ENCODE measurements at regions not wholly inside any gene's neighbourhood (a gene's known extent, or its start where the extent isn't known, plus 50 kb on each side); places are given as distances from the start of the nearest gene placed in this dataset.

GRCh38 chr1:170296642-170297041 lies 150.9 kb downstream of the NTMT2 start:
- Histone ChIP-seq H3K9me3 (ENCODE audit: low read length) (no peaks in the 10 kb centered on the region), H3K36me3 (ENCODE audit: insufficient read depth, low read length) (no peaks in the 10 kb centered on the region), H2AFZ (ENCODE audit: low read length) (no peak overlapping the region), H3K27ac (ENCODE audit: low read depth, low read length, poor library complexity, severe bottlenecking) (no peak overlapping the region), H3K4me1 (ENCODE audit: insufficient read depth, low read length, poor library complexity, severe bottlenecking) (no peaks in the 10 kb centered on the region), H3K4me2 (ENCODE audit: low read length) (no peak overlapping the region), H3K9me2 (ENCODE audit: insufficient read depth, low read length) (no peaks in the 10 kb centered on the region), H3K4me3 (ENCODE audit: low read depth, low read length, poor library complexity, severe bottlenecking) (no peak overlapping the region), H3K79me2 (ENCODE audit: insufficient read depth, low read depth, low read length) (no peaks in the 10 kb centered on the region), H4K20me1 (ENCODE audit: insufficient read depth, low read length) (no peaks in the 10 kb centered on the region)
- no peak for DNase-seq (ENCODE audit: low spot score)
- ChIA-PET POLR2A (no interaction called here), CTCF (ENCODE audit: unreplicated experiment) (no interaction called here)
- intact Hi-C loops (cut with micrococcal nuclease; ENCODE audit: unreplicated experiment), result no loop called here
- TF ChIP-seq EZH2phosphoT487 (IDR thresholded peaks at IDR 0.05; ENCODE audit: borderline replicate concordance, low read depth, low read length) (no peak), CTCF (conservative IDR thresholded peaks at IDR 0.05; ENCODE audit: low read length) (no peak)
- BruUV-seq (replicated peaks), result no TSS peak

GRCh38 chr1:170301596-170301995 lies 155.8 kb downstream of the NTMT2 start:
- no peak for DNase-seq (ENCODE audit: low spot score)
- Histone ChIP-seq H3K4me3 (ENCODE audit: low read depth, low read length, poor library complexity, severe bottlenecking) (no peak overlapping the region), H4K20me1 (ENCODE audit: insufficient read depth, low read length) (no peaks in the 10 kb centered on the region), H3K9me2 (ENCODE audit: insufficient read depth, low read length) (no peaks in the 10 kb centered on the region), H3K27ac (ENCODE audit: low read depth, low read length, poor library complexity, severe bottlenecking) (no peak overlapping the region), H3K36me3 (ENCODE audit: insufficient read depth, low read length) (no peaks in the 10 kb centered on the region), H3K9me3 (ENCODE audit: low read length) (no peaks in the 10 kb centered on the region), H3K79me2 (ENCODE audit: insufficient read depth, low read depth, low read length) (no peaks in the 10 kb centered on the region), H2AFZ (ENCODE audit: low read length) (no peak overlapping the region), H3K4me1 (ENCODE audit: insufficient read depth, low read length, poor library complexity, severe bottlenecking) (no peaks in the 10 kb centered on the region), H3K4me2 (ENCODE audit: low read length) (no peak overlapping the region)
- TF ChIP-seq EZH2phosphoT487 (IDR thresholded peaks at IDR 0.05; ENCODE audit: borderline replicate concordance, low read depth, low read length), result no peak
- TF ChIP-seq CTCF (conservative IDR thresholded peaks at IDR 0.05; ENCODE audit: low read length), result no peak
- ChIA-PET POLR2A (no interaction called here), CTCF (ENCODE audit: unreplicated experiment) (no interaction called here)
- BruUV-seq (replicated peaks), result no TSS peak
- intact Hi-C loops (cut with micrococcal nuclease; ENCODE audit: unreplicated experiment), result no loop called here

- no peaks in the 10 kb centered on the region for H3K9me2 ChIP-seq (ENCODE audit: insufficient read depth, low read length)
- no peaks in the 10 kb centered on the region for H3K36me3 ChIP-seq (ENCODE audit: insufficient read depth, low read length)
- H4K20me1 ChIP-seq (ENCODE audit: insufficient read depth, low read length), result no peaks in the 10 kb centered on the region
- ChIA-PET CTCF (ENCODE audit: unreplicated experiment) (no interaction called here), POLR2A (no interaction called here)
- H3K27ac ChIP-seq (ENCODE audit: low read depth, low read length, poor library complexity, severe bottlenecking), result no peak overlapping the region
- no peaks in the 10 kb centered on the region for H3K4me1 ChIP-seq (ENCODE audit: insufficient read depth, low read length, poor library complexity, severe bottlenecking)
- no peak overlapping the region for H2AFZ ChIP-seq (ENCODE audit: low read length)
- no peak overlapping the region for H3K4me2 ChIP-seq (ENCODE audit: low read length)
- no peaks in the 10 kb centered on the region for H3K9me3 ChIP-seq (ENCODE audit: low read length)
- no peak for TF ChIP-seq EZH2phosphoT487 (IDR thresholded peaks at IDR 0.05; ENCODE audit: borderline replicate concordance, low read depth, low read length)
- TF ChIP-seq CTCF (conservative IDR thresholded peaks at IDR 0.05; ENCODE audit: low read length), result no peak
- no peak for DNase-seq (ENCODE audit: low spot score)
- no TSS peak for BruUV-seq (replicated peaks)
- no peak overlapping the region for H3K4me3 ChIP-seq (ENCODE audit: low read depth, low read length, poor library complexity, severe bottlenecking)
- intact Hi-C loops (cut with micrococcal nuclease; ENCODE audit: unreplicated experiment), result no loop called here
- H3K79me2 ChIP-seq (ENCODE audit: insufficient read depth, low read depth, low read length), result no peaks in the 10 kb centered on the region
Observed at GRCh38 chr1:170303034-170303433, 157.3 kb downstream of the NTMT2 start.

Measured in OCI-LY7 (cell line).